H9 (cell line): ENCODE measurements at regions not wholly inside any gene's neighbourhood (a gene's known extent, or its start where the extent isn't known, plus 50 kb on each side); places are given as distances from the start of the nearest gene placed in this dataset.

Source experiments
- DNase-seq: peaks from one replicate; pipeline ENCODE4 v3.0.0-alpha.2; 2017
- H2AFZ ChIP-seq: one replicate; pipeline ENCODE4 v1.6.1; 2013; ENCODE audit warnings: mild to moderate bottlenecking, low read length, control low read depth, moderate library complexity
- H2AK5ac ChIP-seq: 2 replicates; pipeline ENCODE4 v1.6.1; 2013; ENCODE audit warnings: low read length, control low read depth, mixed read lengths; ENCODE audit not compliant: insufficient read length
- H2BK120ac ChIP-seq: one replicate; pipeline ENCODE4 v1.6.1; 2013; ENCODE audit warnings: low read depth, mild to moderate bottlenecking, low read length, control low read depth, inconsistent platforms; ENCODE audit not compliant: poor library complexity, severe bottlenecking
- H2BK12ac ChIP-seq: 2 replicates; pipeline ENCODE4 v1.6.1; 2013; ENCODE audit warnings: low read length, control low read depth, mixed read lengths, low read depth; ENCODE audit not compliant: insufficient read length
- H2BK15ac ChIP-seq: 2 replicates; pipeline ENCODE4 v1.6.1; 2013; ENCODE audit warnings: low read depth, low read length, control low read depth
- H2BK20ac ChIP-seq: one replicate; pipeline ENCODE4 v1.6.1; 2013; ENCODE audit warnings: low read depth, mild to moderate bottlenecking, low read length, control low read depth, inconsistent platforms; ENCODE audit not compliant: poor library complexity, severe bottlenecking
- H2BK5ac ChIP-seq: 2 replicates; pipeline ENCODE4 v1.6.1; 2013; ENCODE audit warnings: low read length, control low read depth, mixed read lengths; ENCODE audit not compliant: insufficient read length
- H3K14ac ChIP-seq: 2 replicates; pipeline ENCODE4 v1.6.1; 2013; ENCODE audit warnings: low read length, control low read depth; ENCODE audit not compliant: insufficient read depth
- H3K18ac ChIP-seq: 2 replicates; pipeline ENCODE4 v1.6.1; 2013; ENCODE audit warnings: low read depth, mild to moderate bottlenecking, mixed read lengths, low read length, control low read depth; ENCODE audit not compliant: insufficient read length
- H3K23ac ChIP-seq: 2 replicates; pipeline ENCODE4 v1.6.1; 2013; ENCODE audit warnings: low read length, control low read depth, mixed read lengths, low read depth; ENCODE audit not compliant: insufficient read length
- H3K23me2 ChIP-seq: 2 replicates; pipeline ENCODE4 v1.6.1; 2013; ENCODE audit warnings: low read depth, mild to moderate bottlenecking, mixed read lengths, low read length, control low read depth; ENCODE audit not compliant: insufficient read length, poor library complexity, severe bottlenecking
- H3K27ac ChIP-seq: 2 replicates; pipeline ENCODE4 v1.5.1; 2013; ENCODE audit warnings: low read length, control low read depth, mixed read lengths, low read depth; ENCODE audit not compliant: insufficient read length
- H3K27me3 ChIP-seq: 2 replicates; pipeline ENCODE4 v1.6.1; 2013; ENCODE audit warnings: low read length, control low read depth, inconsistent platforms; ENCODE audit not compliant: insufficient read depth
- H3K4ac ChIP-seq: 2 replicates; pipeline ENCODE4 v1.6.1; 2013; ENCODE audit warnings: low read depth, mild to moderate bottlenecking, control low read depth, inconsistent platforms, low read length, moderate library complexity
- H3K4me1 ChIP-seq: 2 replicates; pipeline ENCODE4 v1.6.1; 2013; ENCODE audit warnings: low read length, control low read depth, inconsistent platforms; ENCODE audit not compliant: insufficient read depth
- H3K4me2 ChIP-seq: 2 replicates; pipeline ENCODE4 v1.6.1; 2013; ENCODE audit warnings: low read length, control low read depth, mixed read lengths; ENCODE audit not compliant: insufficient read length, insufficient read depth
- H3K56ac ChIP-seq: 2 replicates; pipeline ENCODE4 v1.6.1; 2013; ENCODE audit warnings: low read depth, mild to moderate bottlenecking, mixed read lengths, low read length, control low read depth; ENCODE audit not compliant: insufficient read length
- H3K79me1 ChIP-seq: 2 replicates; pipeline ENCODE4 v1.6.1; 2013; ENCODE audit warnings: low read depth, mild to moderate bottlenecking, moderate library complexity, low read length, control low read depth, inconsistent platforms; ENCODE audit not compliant: insufficient read depth, poor library complexity, severe bottlenecking
- H3K79me2 ChIP-seq: 2 replicates; pipeline ENCODE4 v1.6.1; 2013; ENCODE audit warnings: low read length, control low read depth, inconsistent platforms; ENCODE audit not compliant: insufficient read depth
- H3K9ac ChIP-seq: 2 replicates; pipeline ENCODE4 v1.6.1; 2013; ENCODE audit warnings: low read length, control low read depth, mixed read lengths; ENCODE audit not compliant: insufficient read length; ENCODE audit errors: extremely low read depth
- H3K9me3 ChIP-seq: one replicate; pipeline ENCODE4 v1.6.1; 2013; ENCODE audit warnings: low read depth, low read length, inconsistent platforms; ENCODE audit not compliant: control insufficient read depth
- H3T11ph ChIP-seq: one replicate; pipeline ENCODE4 v1.6.1; 2013; ENCODE audit warnings: mild to moderate bottlenecking, low read length, control low read depth, inconsistent platforms
- H4K20me1 ChIP-seq: one replicate; pipeline ENCODE4 v1.6.1; 2013; ENCODE audit not compliant: control insufficient read depth, insufficient read length, insufficient read depth
- H4K5ac ChIP-seq: 2 replicates; pipeline ENCODE4 v1.6.1; 2013; ENCODE audit warnings: low read depth, mild to moderate bottlenecking, mixed read lengths, low read length, control low read depth; ENCODE audit not compliant: insufficient read length
- H4K8ac ChIP-seq: replicated peaks from 2 replicates; pipeline ENCODE4 v1.6.1; 2013; ENCODE audit warnings: low read length, control low read depth, mixed read lengths, low read depth; ENCODE audit not compliant: insufficient read length
- H4K91ac ChIP-seq: 2 replicates; pipeline ENCODE4 v1.6.1; 2013; ENCODE audit warnings: low read depth, mild to moderate bottlenecking, moderate library complexity, mixed read lengths, low read length, control low read depth; ENCODE audit not compliant: insufficient read length
- H3K27ac Mint-ChIP-seq, 3 experiments: 2 replicates in 2 of 3; 3 replicates in 1 of 3; pipeline ENCODE4 v1.8.0; 2020 to 2021; ENCODE audit warnings: mixed read lengths in 3 of 3, mild to moderate bottlenecking in 1 of 3, moderate library complexity in 1 of 3
- H3K27me3 Mint-ChIP-seq: 2 replicates; pipeline ENCODE4 v1.8.0; 2021; ENCODE audit warnings: low read depth, mild to moderate bottlenecking, moderate library complexity, mixed read lengths
- H3K36me3 Mint-ChIP-seq, 3 experiments: 2 replicates in 2 of 3; 3 replicates in 1 of 3; pipeline ENCODE4 v1.8.0; 2020 to 2021; ENCODE audit warnings: low read depth in 3 of 3, mixed read lengths in 3 of 3; ENCODE audit not compliant: insufficient read depth in 1 of 3
- H3K4me1 Mint-ChIP-seq, 2 experiments: 2 replicates each; pipeline ENCODE4 v1.8.0; 2020; ENCODE audit warnings: mixed read lengths in 2 of 2
- H3K4me3 Mint-ChIP-seq, 2 experiments: 2 replicates in 1 of 2; 3 replicates in 1 of 2; pipeline ENCODE4 v1.8.0; 2020 to 2021; ENCODE audit warnings: mild to moderate bottlenecking in 2 of 2, mixed read lengths in 2 of 2, moderate library complexity in 1 of 2
- H3K9me3 Mint-ChIP-seq, 2 experiments: 2 replicates in 1 of 2; 3 replicates in 1 of 2; pipeline ENCODE4 v1.8.0; 2020; ENCODE audit warnings: mild to moderate bottlenecking in 2 of 2, mixed read lengths in 2 of 2, moderate library complexity in 1 of 2
- WGBS: extraction: QIAGEN DNeasy Blood & Tissue Kit; methylation state at CpG from one replicate; pipeline ENCODE4 v1.1.7; 2013; ENCODE audit warnings: missing lambda C conversion rate, low lambda C conversion rate, mixed read lengths; ENCODE audit not compliant: insufficient read length; ENCODE audit errors: extremely low coverage; 5-methylcytosine and 5-hydroxymethylcytosine counted together
- TF ChIP-seq, protein P1 (sequence below): fragments of 200-600 bp; sonication (generic); conservative IDR thresholded peaks from 3 replicates; pipeline ENCODE4 v1.8.0; 2021; ENCODE audit warnings: antibody characterized with exemption, mild to moderate bottlenecking

DNA sequence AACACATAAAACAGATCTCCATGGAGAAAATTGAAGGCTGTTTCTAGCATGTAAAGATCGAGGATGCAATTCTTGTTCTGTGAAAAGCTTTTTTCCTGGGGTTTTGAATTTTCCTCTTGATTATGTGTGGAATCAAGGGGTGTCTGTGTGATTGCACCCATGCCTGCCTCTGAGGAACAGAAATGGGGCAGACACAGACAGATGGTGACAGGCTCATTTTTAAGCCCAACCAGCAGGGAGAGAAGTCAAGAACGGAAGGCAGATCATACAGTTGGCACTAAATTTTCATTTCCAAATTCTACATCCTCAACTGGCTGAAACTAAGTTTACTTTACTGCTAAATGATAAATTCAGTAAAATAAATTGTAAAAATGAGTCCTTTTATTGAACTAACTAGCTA, 1037.7 kb upstream of the KLHL29 start:
- H2BK20ac ChIP-seq = no peak overlapping the region
- no peak for DNase-seq
- no peak overlapping the region for H2BK12ac ChIP-seq
- WGBS = no CpG with 5 or more reads among the region's 2 CpGs
- H3K23ac ChIP-seq = no peak overlapping the region
- Mint-ChIP-seq H3K36me3 (no peaks in the 10 kb centered on the region), H3K4me3 (no peak overlapping the region), H3K27me3 (no peaks in the 10 kb centered on the region), H3K27ac (no peak overlapping the region), H3K4me1 (no peaks in the 10 kb centered on the region), H3K9me3 (no peaks in the 10 kb centered on the region)
- H3K4me1 ChIP-seq = no peaks in the 10 kb centered on the region
- no peak overlapping the region for H3K18ac ChIP-seq
- no peak overlapping the region for H3T11ph ChIP-seq
- no peak overlapping the region for H4K91ac ChIP-seq
- H3K9ac ChIP-seq = no peak overlapping the region
- no peaks in the 10 kb centered on the region for H3K9me3 ChIP-seq
- H4K8ac ChIP-seq = no peak overlapping the region
- H3K79me1 ChIP-seq = no peaks in the 10 kb centered on the region
- no peak overlapping the region for H3K14ac ChIP-seq
- no peaks in the 10 kb centered on the region for H3K27me3 ChIP-seq
- no peak overlapping the region for H3K56ac ChIP-seq
- no peak overlapping the region for H3K27ac ChIP-seq
- no peak overlapping the region for H2BK15ac ChIP-seq
- no peak overlapping the region for H4K5ac ChIP-seq
- H3K4me2 ChIP-seq = no peak overlapping the region
- H2AFZ ChIP-seq = no peak overlapping the region
- TF ChIP-seq, protein P1, sequence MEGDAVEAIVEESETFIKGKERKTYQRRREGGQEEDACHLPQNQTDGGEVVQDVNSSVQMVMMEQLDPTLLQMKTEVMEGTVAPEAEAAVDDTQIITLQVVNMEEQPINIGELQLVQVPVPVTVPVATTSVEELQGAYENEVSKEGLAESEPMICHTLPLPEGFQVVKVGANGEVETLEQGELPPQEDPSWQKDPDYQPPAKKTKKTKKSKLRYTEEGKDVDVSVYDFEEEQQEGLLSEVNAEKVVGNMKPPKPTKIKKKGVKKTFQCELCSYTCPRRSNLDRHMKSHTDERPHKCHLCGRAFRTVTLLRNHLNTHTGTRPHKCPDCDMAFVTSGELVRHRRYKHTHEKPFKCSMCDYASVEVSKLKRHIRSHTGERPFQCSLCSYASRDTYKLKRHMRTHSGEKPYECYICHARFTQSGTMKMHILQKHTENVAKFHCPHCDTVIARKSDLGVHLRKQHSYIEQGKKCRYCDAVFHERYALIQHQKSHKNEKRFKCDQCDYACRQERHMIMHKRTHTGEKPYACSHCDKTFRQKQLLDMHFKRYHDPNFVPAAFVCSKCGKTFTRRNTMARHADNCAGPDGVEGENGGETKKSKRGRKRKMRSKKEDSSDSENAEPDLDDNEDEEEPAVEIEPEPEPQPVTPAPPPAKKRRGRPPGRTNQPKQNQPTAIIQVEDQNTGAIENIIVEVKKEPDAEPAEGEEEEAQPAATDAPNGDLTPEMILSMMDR = no peak
- no peak overlapping the region for H3K4ac ChIP-seq
- H2BK5ac ChIP-seq = no peak overlapping the region
- no peaks in the 10 kb centered on the region for H3K23me2 ChIP-seq
- H4K20me1 ChIP-seq = no peaks in the 10 kb centered on the region
- H2BK120ac ChIP-seq = no peak overlapping the region
- H3K79me2 ChIP-seq = no peaks in the 10 kb centered on the region
- no peak overlapping the region for H2AK5ac ChIP-seq
